ENCODE measurements at regions not wholly inside any gene's neighbourhood (a gene's known extent, or its start where the extent isn't known, plus 50 kb on each side); places are given as distances from the start of the nearest gene placed in this dataset.

- H3K36me3 ChIP-seq: no peaks in the 10 kb centered on the region
- H3K27ac ChIP-seq: no peak overlapping the region
- no peak for DNase-seq
- no peaks in the 10 kb centered on the region for H3K27me3 ChIP-seq
- H3K4me1 ChIP-seq: peaks cover 10% of the 10 kb centered on the region
- H3K4me3 ChIP-seq: no peak overlapping the region
- no peaks in the 10 kb centered on the region; the same call in 1 of the 2 replicates for H3K9me3 ChIP-seq (replicated peaks)
Measured at GRCh38 chr21:28150778-28151177, 841.9 kb downstream of the LTN1 start.

- DNase-seq: no peak
- H3K9me3 ChIP-seq (replicated peaks): no peaks in the 10 kb centered on the region; the same call in 1 of the 2 replicates
Measured at GRCh38 chr21:28148400-28149064, 844.1 kb downstream of the LTN1 start.

GRCh38 chr21:28144653-28145052 is 848.0 kb downstream of the LTN1 start:
- Histone ChIP-seq H3K9me3 (replicated peaks) (no peaks in the 10 kb centered on the region; the same call in none of the 2 replicates), H3K27ac (no peak overlapping the region), H3K36me3 (no peaks in the 10 kb centered on the region), H3K4me3 (no peak overlapping the region), H3K27me3 (no peaks in the 10 kb centered on the region), H3K4me1 (no peaks in the 10 kb centered on the region; the same call in 1 of the 2 replicates)
- DNase-seq: no peak

More at GRCh38 chr21:28148400-28149064, 844.1 kb downstream of the LTN1 start:
- H3K27me3 ChIP-seq: no peaks in the 10 kb centered on the region
- H3K36me3 ChIP-seq: no peaks in the 10 kb centered on the region
- no peak overlapping the region for H3K4me3 ChIP-seq
- no peak overlapping the region for H3K27ac ChIP-seq
- H3K4me1 ChIP-seq: peaks cover 10% of the 10 kb centered on the region

- Histone ChIP-seq H3K27ac (no peak overlapping the region), H3K27me3 (no peaks in the 10 kb centered on the region), H3K9me3 (replicated peaks) (no peaks in the 10 kb centered on the region; the same call in none of the 2 replicates), H3K4me3 (no peak overlapping the region), H3K36me3 (no peaks in the 10 kb centered on the region), H3K4me1 (no peaks in the 10 kb centered on the region)
- DNase-seq: no peak
Measured at GRCh38 chr21:28144089-28144488, 848.6 kb downstream of the LTN1 start.

GRCh38 chr21:28142697-28143096 is 850.0 kb downstream of the LTN1 start:
- H3K27ac ChIP-seq: no peak overlapping the region
- no peaks in the 10 kb centered on the region for H3K36me3 ChIP-seq
- no peak for DNase-seq
- H3K9me3 ChIP-seq (replicated peaks): no peaks in the 10 kb centered on the region; the same call in none of the 2 replicates
- H3K27me3 ChIP-seq: no peaks in the 10 kb centered on the region
- peaks cover 5% of the 10 kb centered on the region; the same call in 1 of the 2 replicates for H3K4me1 ChIP-seq
- no peak overlapping the region for H3K4me3 ChIP-seq

- DNase-seq: peak; percentile 21 to 64
Measured at GRCh38 chr21:28138272-28138671, 854.4 kb downstream of the LTN1 start.

GRCh38 chr21:28136656-28137255 is 855.9 kb downstream of the LTN1 start:
- Histone ChIP-seq H3K4me1 (peaks cover 7% of the 10 kb centered on the region; the same call in 1 of the 2 replicates), H3K27ac (no peak overlapping the region), H3K9me3 (replicated peaks) (peaks cover 2% of the 10 kb centered on the region), H3K36me3 (no peaks in the 10 kb centered on the region), H3K4me3 (no peak overlapping the region), H3K27me3 (no peaks in the 10 kb centered on the region)
- no peak for DNase-seq

More at GRCh38 chr21:28138272-28138671, 854.4 kb downstream of the LTN1 start:
- Histone ChIP-seq H3K9me3 (replicated peaks) (no peaks in the 10 kb centered on the region; the same call in none of the 2 replicates), H3K27me3 (no peaks in the 10 kb centered on the region), H3K36me3 (no peaks in the 10 kb centered on the region), H3K4me1 (peaks cover 7% of the 10 kb centered on the region; the same call in 1 of the 2 replicates), H3K27ac (peak overlapping the region; percentile 18), H3K4me3 (no peak overlapping the region)

GRCh38 chr21:28135646-28136045 is 857.0 kb downstream of the LTN1 start:
- Histone ChIP-seq H3K36me3 (no peaks in the 10 kb centered on the region), H3K9me3 (replicated peaks) (peaks cover 2% of the 10 kb centered on the region), H3K4me1 (peaks cover 7% of the 10 kb centered on the region; the same call in 1 of the 2 replicates), H3K27ac (no peak overlapping the region), H3K27me3 (no peaks in the 10 kb centered on the region), H3K4me3 (no peak overlapping the region)
- DNase-seq: no peak

- H3K4me3 ChIP-seq: no peak overlapping the region
- no peak for DNase-seq
- no peaks in the 10 kb centered on the region for H3K27me3 ChIP-seq
- H3K4me1 ChIP-seq: peaks cover 6% of the 10 kb centered on the region; the same call in 1 of the 2 replicates
- H3K27ac ChIP-seq: no peak overlapping the region
- peaks cover 2% of the 10 kb centered on the region; the same call in 1 of the 2 replicates for H3K9me3 ChIP-seq (replicated peaks)
- H3K36me3 ChIP-seq: no peaks in the 10 kb centered on the region
Measured at GRCh38 chr21:28133116-28133515, 859.6 kb downstream of the LTN1 start.

GRCh38 chr21:28132713-28133112 is 860.0 kb downstream of the LTN1 start:
- no peaks in the 10 kb centered on the region for H3K36me3 ChIP-seq
- no peak for DNase-seq
- peaks cover 2% of the 10 kb centered on the region; the same call in 1 of the 2 replicates for H3K9me3 ChIP-seq (replicated peaks)

GRCh38 chr21:28127175-28127785 is 865.4 kb downstream of the LTN1 start:
- no peak overlapping the region for H3K4me3 ChIP-seq
- H3K27me3 ChIP-seq: no peaks in the 10 kb centered on the region
- no peak for DNase-seq
- no peaks in the 10 kb centered on the region for H3K36me3 ChIP-seq
- H3K9me3 ChIP-seq (replicated peaks): 0 out of 2 replicates have a peak, but pooled peaks cover 2% of the 10 kb centered on the region
- no peak overlapping the region for H3K27ac ChIP-seq
- H3K4me1 ChIP-seq: no peaks in the 10 kb centered on the region; the same call in 1 of the 2 replicates

More at GRCh38 chr21:28132713-28133112, 860.0 kb downstream of the LTN1 start:
- no peak overlapping the region for H3K4me3 ChIP-seq
- H3K27ac ChIP-seq: no peak overlapping the region
- no peaks in the 10 kb centered on the region for H3K27me3 ChIP-seq
- peaks cover 2% of the 10 kb centered on the region; the same call in 1 of the 2 replicates for H3K4me1 ChIP-seq

- Histone ChIP-seq H3K4me3 (no peak overlapping the region), H3K27ac (no peak overlapping the region), H3K9me3 (replicated peaks) (no peaks in the 10 kb centered on the region), H3K4me1 (no peaks in the 10 kb centered on the region; the same call in 1 of the 2 replicates), H3K27me3 (no peaks in the 10 kb centered on the region), H3K36me3 (no peaks in the 10 kb centered on the region)
- DNase-seq: no peak
Measured at GRCh38 chr21:28126521-28127174, 866.0 kb downstream of the LTN1 start.

- H3K4me1 ChIP-seq: no peaks in the 10 kb centered on the region; the same call in 1 of the 2 replicates
- no peak overlapping the region for H3K27ac ChIP-seq
- H3K36me3 ChIP-seq: no peaks in the 10 kb centered on the region
- DNase-seq: no peak
- no peaks in the 10 kb centered on the region for H3K9me3 ChIP-seq (replicated peaks)
- no peaks in the 10 kb centered on the region for H3K27me3 ChIP-seq
- no peak overlapping the region for H3K4me3 ChIP-seq
Measured at GRCh38 chr21:28124541-28124940, 868.1 kb downstream of the LTN1 start.

GRCh38 chr21:28118570-28118969 is 874.1 kb downstream of the LTN1 start:
- no peaks in the 10 kb centered on the region for H3K9me3 ChIP-seq (replicated peaks)
- DNase-seq: no peak
- H3K4me1 ChIP-seq: no peaks in the 10 kb centered on the region
- H3K36me3 ChIP-seq: no peaks in the 10 kb centered on the region
- no peak overlapping the region for H3K4me3 ChIP-seq
- H3K27ac ChIP-seq: no peak overlapping the region
- no peaks in the 10 kb centered on the region for H3K27me3 ChIP-seq
